HCT116 (cell line): ENCODE measurements at regions not wholly inside any gene's neighbourhood (a gene's known extent, or its start where the extent isn't known, plus 50 kb on each side); places are given as distances from the start of the nearest gene placed in this dataset.

Experiments
- ATAC-seq: fragments of 200-7000 bp; cut with Tn5 transposase; 2 replicates; pipeline ENCODE4 v1.9.1; 2020; ENCODE audit warnings: mild to moderate bottlenecking, moderate library complexity
- BruUV-seq: library from RNA; stranded (reverse); fragments of 400-500 nt; replicated peaks from 2 replicates; lab custom pipeline; 2021; lab: Mats Ljungman, UMichigan
- CTCF ChIA-PET: fragments of 300-600 bp; sonication (Branson Sonifier 250); formaldehyde crosslinking; loops from one replicate; lab custom pipeline; 2021; ENCODE audit warnings: antibody characterized with exemption; lab: Charles Lee
- POLR2A ChIA-PET: fragments of 300-600, 350-600 bp; sonication (Branson Sonifier 250); formaldehyde crosslinking; loops from one replicate; lab custom pipeline; 2021; ENCODE audit warnings: antibody characterized with exemption; lab: Charles Lee
- RAD21 ChIA-PET, 2 experiments: fragments of 300-600 bp; sonication (Branson Sonifier 250); formaldehyde crosslinking; loops; one replicate each; lab custom pipeline; 2023; ENCODE audit warnings: low total read pairs in 2 of 2; ENCODE audit not compliant: uncharacterized antibody in 2 of 2, unreplicated experiment in 2 of 2, low non-redundant PET in 1 of 2; lab: Charles Lee
- DNase-seq: peaks from one replicate; pipeline ENCODE4 v3.0.0-alpha.2; 2010; ENCODE audit warnings: low read depth, low spot score
- H2AFZ ChIP-seq: fragments of 200-600 bp; shearing (Covaris generic), sonication (generic); 2 replicates; pipeline ENCODE4 v1.6.1; 2017; ENCODE audit warnings: low read depth, mixed run types, mixed read lengths, antibody characterized with exemption, low read length; ENCODE audit not compliant: poor library complexity, severe bottlenecking
- H3K27ac ChIP-seq: 2 replicates; pipeline ENCODE4 v1.5.1; 2012; ENCODE audit warnings: low read depth, low read length
- H3K27me3 ChIP-seq: fragments of 200-600 bp; sonication (generic); 2 replicates; pipeline ENCODE4 v1.6.1; 2016; ENCODE audit warnings: mixed run types, low read length, mixed read lengths; ENCODE audit not compliant: insufficient read depth
- H3K36me3 ChIP-seq, 2 experiments: fragments of 200-500 bp in 1 of 2; fragments of 200-600 bp in 1 of 2; sonication (Bioruptor generic) in 1 of 2; sonication (generic) in 1 of 2; 2 replicates each; pipeline versions ENCODE4 v1.5.1 to v1.6.1; 2014 to 2016; ENCODE audit warnings: low read length in 2 of 2, inconsistent platforms in 1 of 2, mixed read lengths in 1 of 2, mixed run types in 1 of 2; ENCODE audit not compliant: insufficient read depth in 2 of 2, control insufficient read depth in 1 of 2
- H3K4me1 ChIP-seq, 2 experiments: fragments of 200-600 bp in 1 of 2; sonication (generic) in 1 of 2; 2 replicates each; pipeline versions ENCODE4 v1.5.1 to v1.6.1; 2012 to 2017; ENCODE audit warnings: low read length in 2 of 2, inconsistent platforms in 1 of 2, mild to moderate bottlenecking in 1 of 2, mixed read lengths in 1 of 2, mixed run types in 1 of 2, moderate library complexity in 1 of 2; ENCODE audit not compliant: insufficient read depth in 2 of 2, control insufficient read depth in 1 of 2
- H3K4me2 ChIP-seq: fragments of 200-600 bp; sonication (generic); 2 replicates; pipeline ENCODE4 v1.6.1; 2017; ENCODE audit warnings: mixed run types, low read length, mixed read lengths
- H3K4me3 ChIP-seq, 2 experiments: fragments of 200-600 bp in 1 of 2; sonication (generic) in 1 of 2; replicated peaks in 1 of 2; 2 replicates each; pipeline ENCODE4 v1.5.1; 2011 to 2016; ENCODE audit warnings: low read length in 2 of 2, control low read depth in 1 of 2, low read depth in 1 of 2, mild to moderate bottlenecking in 1 of 2, mixed read lengths in 1 of 2, mixed run types in 1 of 2
- H3K79me2 ChIP-seq: fragments of 200-600 bp; sonication (generic); 2 replicates; pipeline ENCODE4 v1.6.1; 2017; ENCODE audit warnings: mild to moderate bottlenecking, mixed run types, low read length, moderate library complexity, mixed read lengths; ENCODE audit not compliant: insufficient read depth
- H3K9ac ChIP-seq: fragments of 200-600 bp; sonication (generic); 2 replicates; pipeline ENCODE4 v1.6.1; 2016; ENCODE audit warnings: low read length, mixed read lengths
- H3K9me2 ChIP-seq: fragments of 200-600 bp; sonication (generic), shearing (Covaris generic); 2 replicates; pipeline ENCODE4 v1.6.1; 2017; ENCODE audit warnings: mixed run types, mild to moderate bottlenecking, moderate library complexity; ENCODE audit not compliant: insufficient read depth
- H3K9me3 ChIP-seq, 2 experiments: fragments of 200-500 bp in 1 of 2; fragments of 200-600 bp in 1 of 2; sonication (Bioruptor generic) in 1 of 2; sonication (generic) in 1 of 2; 2 replicates each; pipeline ENCODE4 v1.6.1; 2014 to 2017; ENCODE audit warnings: low read length in 2 of 2, mixed read lengths in 2 of 2, inconsistent platforms in 1 of 2, low read depth in 1 of 2, mild to moderate bottlenecking in 1 of 2, mixed run types in 1 of 2, moderate library complexity in 1 of 2; ENCODE audit not compliant: control insufficient read depth in 1 of 2, insufficient read depth in 1 of 2
- H4K20me1 ChIP-seq: fragments of 200-600 bp; sonication (generic), shearing (Covaris generic); 2 replicates; pipeline ENCODE4 v1.6.1; 2017; ENCODE audit warnings: mixed run types, mild to moderate bottlenecking, moderate library complexity; ENCODE audit not compliant: insufficient read depth
- ATF3 ChIP-seq: IDR thresholded peaks from 2 replicates; pipeline ENCODE4 v1.6.1; 2012
- CEBPB ChIP-seq: IDR thresholded peaks from 2 replicates; pipeline ENCODE4 v1.6.1; 2012; ENCODE audit warnings: low read depth
- EGR1 ChIP-seq: IDR thresholded peaks from 2 replicates; pipeline ENCODE4 v1.6.1; 2012; ENCODE audit warnings: low read depth
- ELF1 ChIP-seq: IDR thresholded peaks from 2 replicates; pipeline ENCODE4 v1.6.1; 2012; ENCODE audit warnings: low read depth, borderline replicate concordance
- EZH2phosphoT487 ChIP-seq: fragments of 200-600 bp; IDR thresholded peaks from 2 replicates; pipeline ENCODE4 v1.6.1; 2018; ENCODE audit warnings: antibody characterized with exemption, borderline replicate concordance
- FOSL1 ChIP-seq: IDR thresholded peaks from 2 replicates; pipeline ENCODE4 v1.6.1; 2012; ENCODE audit warnings: low read depth
- MAX ChIP-seq: IDR thresholded peaks from 2 replicates; pipeline ENCODE4 v1.6.1; 2012
- POLR2A ChIP-seq: IDR thresholded peaks from 2 replicates; pipeline ENCODE4 v1.7.0; 2011; ENCODE audit warnings: borderline replicate concordance; ENCODE audit not compliant: insufficient read depth, insufficient read length; ENCODE audit errors: extremely low read depth
- POLR2AphosphoS5 ChIP-seq: IDR thresholded peaks from 2 replicates; pipeline ENCODE4 v1.6.1; 2011; ENCODE audit warnings: mild to moderate bottlenecking, low read depth, low read length, moderate library complexity
- RAD21 ChIP-seq: IDR thresholded peaks from 2 replicates; pipeline ENCODE4 v1.6.1; 2012; ENCODE audit warnings: low read depth, mild to moderate bottlenecking
- SIN3A ChIP-seq: IDR thresholded peaks from 2 replicates; pipeline ENCODE4 v1.6.1; 2012; ENCODE audit warnings: low read depth
- SP1 ChIP-seq: IDR thresholded peaks from 2 replicates; pipeline ENCODE4 v1.6.1; 2012; ENCODE audit warnings: low read depth
- SRF ChIP-seq: IDR thresholded peaks from 2 replicates; pipeline ENCODE4 v1.6.1; 2012; ENCODE audit warnings: low read depth
- TCF7L2 ChIP-seq: IDR thresholded peaks from 2 replicates; pipeline ENCODE4 v1.7.0; 2011; ENCODE audit warnings: borderline replicate concordance, inconsistent platforms; ENCODE audit not compliant: insufficient read depth, insufficient read length; ENCODE audit errors: extremely low read depth
- ZFX ChIP-seq: fragments of 450-650 bp; IDR thresholded peaks from 2 replicates; pipeline ENCODE4 v1.6.1; 2017
- ZNF274 ChIP-seq: fragments of 200-500 bp; sonication (Bioruptor generic); IDR thresholded peaks from 2 replicates; pipeline ENCODE4 v1.6.1; 2014; ENCODE audit warnings: mild to moderate bottlenecking, low read depth, low read length, inconsistent platforms
- intact Hi-C: fragments of 100-400 bp; cut with micrococcal nuclease; formaldehyde crosslinking; loops from 2 replicates; pipeline ENCODE4 v1.10.0; 2022
- TF ChIP-seq, protein P1 (sequence below), 3 experiments: fragments of 200-600 bp in 1 of 3; sonication (generic) in 1 of 3; IDR thresholded peaks in 2 of 3; conservative IDR thresholded peaks in 1 of 3; 2 replicates each; pipeline ENCODE4 v1.5.1; 2012 to 2017; ENCODE audit warnings: low read depth in 2 of 3, low read length in 2 of 3, antibody characterized with exemption in 1 of 3, borderline replicate concordance in 1 of 3, control low read depth in 1 of 3, mild to moderate bottlenecking in 1 of 3, mixed read lengths in 1 of 3, mixed run types in 1 of 3, moderate library complexity in 1 of 3; ENCODE audit not compliant: insufficient read depth in 1 of 3
- TF ChIP-seq, protein P2 (sequence below): IDR thresholded peaks from 2 replicates; pipeline ENCODE4 v1.6.1; 2011; ENCODE audit warnings: mild to moderate bottlenecking, low read length, moderate library complexity; ENCODE audit not compliant: insufficient replicate concordance; ENCODE audit errors: extremely low read depth

GRCh38 chr15:88742161-88742560 is 61.1 kb upstream of the ACAN start:
- H3K9me3 ChIP-seq = no peaks in the 10 kb centered on the region
- no peak overlapping the region for H3K27ac ChIP-seq
- intact Hi-C loops = no loop called here
- ChIA-PET POLR2A (no interaction called here), CTCF (no interaction called here), RAD21 (no interaction called here)
- H3K36me3 ChIP-seq = no peaks in the 10 kb centered on the region
- H3K79me2 ChIP-seq = no peaks in the 10 kb centered on the region
- no peak for ATAC-seq
- no peak for DNase-seq
- H4K20me1 ChIP-seq = no peaks in the 10 kb centered on the region
- H3K4me2 ChIP-seq = no peak overlapping the region
- H3K4me3 ChIP-seq = no peak overlapping the region
- peaks cover 25% of the 10 kb centered on the region for H3K27me3 ChIP-seq
- H3K9ac ChIP-seq = no peak overlapping the region
- no peak overlapping the region for H2AFZ ChIP-seq
- H3K4me1 ChIP-seq = no peaks in the 10 kb centered on the region
- H3K9me2 ChIP-seq = no peaks in the 10 kb centered on the region
- BruUV-seq = no TSS peak
- TF ChIP-seq, protein P1, sequence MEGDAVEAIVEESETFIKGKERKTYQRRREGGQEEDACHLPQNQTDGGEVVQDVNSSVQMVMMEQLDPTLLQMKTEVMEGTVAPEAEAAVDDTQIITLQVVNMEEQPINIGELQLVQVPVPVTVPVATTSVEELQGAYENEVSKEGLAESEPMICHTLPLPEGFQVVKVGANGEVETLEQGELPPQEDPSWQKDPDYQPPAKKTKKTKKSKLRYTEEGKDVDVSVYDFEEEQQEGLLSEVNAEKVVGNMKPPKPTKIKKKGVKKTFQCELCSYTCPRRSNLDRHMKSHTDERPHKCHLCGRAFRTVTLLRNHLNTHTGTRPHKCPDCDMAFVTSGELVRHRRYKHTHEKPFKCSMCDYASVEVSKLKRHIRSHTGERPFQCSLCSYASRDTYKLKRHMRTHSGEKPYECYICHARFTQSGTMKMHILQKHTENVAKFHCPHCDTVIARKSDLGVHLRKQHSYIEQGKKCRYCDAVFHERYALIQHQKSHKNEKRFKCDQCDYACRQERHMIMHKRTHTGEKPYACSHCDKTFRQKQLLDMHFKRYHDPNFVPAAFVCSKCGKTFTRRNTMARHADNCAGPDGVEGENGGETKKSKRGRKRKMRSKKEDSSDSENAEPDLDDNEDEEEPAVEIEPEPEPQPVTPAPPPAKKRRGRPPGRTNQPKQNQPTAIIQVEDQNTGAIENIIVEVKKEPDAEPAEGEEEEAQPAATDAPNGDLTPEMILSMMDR (IDR thresholded peaks at IDR 0.05 in 2 of 3, conservative IDR thresholded peaks at IDR 0.05 in 1 of 3; ENCODE audit: borderline replicate concordance in 1 of 3, insufficient read depth in 1 of 3, low read depth in 2 of 3, low read length in 2 of 3) = no peak
- no peak for TF ChIP-seq SRF
- no peak for TF ChIP-seq FOSL1
- TF ChIP-seq SIN3A = no peak
- no peak for TF ChIP-seq RAD21
- no peak for TF ChIP-seq EGR1
- no peak for TF ChIP-seq TCF7L2
- no peak for TF ChIP-seq POLR2AphosphoS5
- TF ChIP-seq POLR2A = no peak
- TF ChIP-seq MAX = no peak
- TF ChIP-seq ATF3 = no peak
- TF ChIP-seq ELF1 = no peak
- TF ChIP-seq ZNF274 = no peak
- TF ChIP-seq EZH2phosphoT487 = no peak
- no peak for TF ChIP-seq CEBPB
- TF ChIP-seq, protein P2, sequence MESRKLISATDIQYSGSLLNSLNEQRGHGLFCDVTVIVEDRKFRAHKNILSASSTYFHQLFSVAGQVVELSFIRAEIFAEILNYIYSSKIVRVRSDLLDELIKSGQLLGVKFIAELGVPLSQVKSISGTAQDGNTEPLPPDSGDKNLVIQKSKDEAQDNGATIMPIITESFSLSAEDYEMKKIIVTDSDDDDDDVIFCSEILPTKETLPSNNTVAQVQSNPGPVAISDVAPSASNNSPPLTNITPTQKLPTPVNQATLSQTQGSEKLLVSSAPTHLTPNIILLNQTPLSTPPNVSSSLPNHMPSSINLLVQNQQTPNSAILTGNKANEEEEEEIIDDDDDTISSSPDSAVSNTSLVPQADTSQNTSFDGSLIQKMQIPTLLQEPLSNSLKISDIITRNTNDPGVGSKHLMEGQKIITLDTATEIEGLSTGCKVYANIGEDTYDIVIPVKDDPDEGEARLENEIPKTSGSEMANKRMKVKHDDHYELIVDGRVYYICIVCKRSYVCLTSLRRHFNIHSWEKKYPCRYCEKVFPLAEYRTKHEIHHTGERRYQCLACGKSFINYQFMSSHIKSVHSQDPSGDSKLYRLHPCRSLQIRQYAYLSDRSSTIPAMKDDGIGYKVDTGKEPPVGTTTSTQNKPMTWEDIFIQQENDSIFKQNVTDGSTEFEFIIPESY = no peak
- TF ChIP-seq SP1 = no peak
- TF ChIP-seq ZFX = no peak
